ENCODE measurements at regions not wholly inside any gene's neighbourhood (a gene's known extent, or its start where the extent isn't known, plus 50 kb on each side); places are given as distances from the start of the nearest gene placed in this dataset.

GRCh38 chr18:73279498-73279897, 411.7 kb upstream of the NETO1 start:
- no TSS peak for BruUV-seq (replicated peaks)
- Histone ChIP-seq H3K27me3 (ENCODE audit: insufficient read depth, low read length) (no peaks in the 10 kb centered on the region), H4K20me1 (ENCODE audit: insufficient read depth) (no peaks in the 10 kb centered on the region), H3K9ac (ENCODE audit: low read length) (no peak overlapping the region), H3K79me2 (ENCODE audit: insufficient read depth, low read length) (no peaks in the 10 kb centered on the region), H3K4me2 (ENCODE audit: low read length) (no peak overlapping the region), H2AFZ (ENCODE audit: low read depth, low read length, poor library complexity, severe bottlenecking) (no peak overlapping the region), H3K36me3 (ENCODE audit: control insufficient read depth in 1 of 2, insufficient read depth in 2 of 2, low read length in 2 of 2) (no peaks in the 10 kb centered on the region), H3K9me2 (ENCODE audit: insufficient read depth) (no peaks in the 10 kb centered on the region), H3K4me3 (replicated peaks in 1 of 2; ENCODE audit: low read depth in 1 of 2, low read length in 2 of 2) (no peak overlapping the region), H3K4me1 (ENCODE audit: control insufficient read depth in 1 of 2, insufficient read depth in 2 of 2, low read length in 2 of 2) (no peaks in the 10 kb centered on the region), H3K27ac (ENCODE audit: low read depth, low read length) (no peak overlapping the region), H3K9me3 (ENCODE audit: control insufficient read depth in 1 of 2, insufficient read depth in 1 of 2, low read depth in 1 of 2, low read length in 2 of 2) (peaks cover 5 to 20% of the 10 kb centered on the region in 2 experiments; a peak in 2 of 4 replicates)
- no peak for ATAC-seq
- ChIA-PET RAD21 (ENCODE audit: low non-redundant PET in 1 of 2, low total read pairs in 2 of 2, uncharacterized antibody in 2 of 2, unreplicated experiment in 2 of 2) (no interaction called here), CTCF (no interaction called here), POLR2A (no interaction called here)
- intact Hi-C loops (cut with micrococcal nuclease): no loop called here
- TF ChIP-seq CBX3 (IDR thresholded peaks at IDR 0.05; ENCODE audit: low read depth) (no peak), POLR2A (IDR thresholded peaks at IDR 0.05; ENCODE audit: borderline replicate concordance, extremely low read depth, insufficient read depth, insufficient read length) (no peak), ZBTB33 (IDR thresholded peaks at IDR 0.05; ENCODE audit: extremely low read depth, insufficient replicate concordance, low read length) (no peak), YY1 (IDR thresholded peaks at IDR 0.05; ENCODE audit: extremely low read depth, insufficient replicate concordance, low read depth, low read length) (no peak), ZFX (IDR thresholded peaks at IDR 0.05) (no peak), EGR1 (IDR thresholded peaks at IDR 0.05; ENCODE audit: low read depth) (no peak), REST (IDR thresholded peaks at IDR 0.05; ENCODE audit: low read depth) (no peak), POLR2AphosphoS5 (IDR thresholded peaks at IDR 0.05; ENCODE audit: low read depth, low read length) (no peak), ELF1 (IDR thresholded peaks at IDR 0.05; ENCODE audit: borderline replicate concordance, low read depth) (no peak), TCF7L2 (IDR thresholded peaks at IDR 0.05; ENCODE audit: borderline replicate concordance, extremely low read depth, insufficient read depth, insufficient read length) (no peak), EZH2phosphoT487 (IDR thresholded peaks at IDR 0.05; ENCODE audit: borderline replicate concordance) (no peak)
- no peak for DNase-seq (ENCODE audit: low read depth, low spot score)
